GM18499 (cell line): ENCODE measurements at regions not wholly inside any gene's neighbourhood (a gene's known extent, or its start where the extent isn't known, plus 50 kb on each side); places are given as distances from the start of the nearest gene placed in this dataset.

Source experiments
- ATAC-seq: cut with Tn5 transposase; IDR thresholded peaks from one replicate; pipeline ENCODE4 v1.9.1; 2021; ENCODE audit warnings: moderate number of reproducible peaks; ENCODE audit not compliant: insufficient read depth, unreplicated experiment

DNA sequence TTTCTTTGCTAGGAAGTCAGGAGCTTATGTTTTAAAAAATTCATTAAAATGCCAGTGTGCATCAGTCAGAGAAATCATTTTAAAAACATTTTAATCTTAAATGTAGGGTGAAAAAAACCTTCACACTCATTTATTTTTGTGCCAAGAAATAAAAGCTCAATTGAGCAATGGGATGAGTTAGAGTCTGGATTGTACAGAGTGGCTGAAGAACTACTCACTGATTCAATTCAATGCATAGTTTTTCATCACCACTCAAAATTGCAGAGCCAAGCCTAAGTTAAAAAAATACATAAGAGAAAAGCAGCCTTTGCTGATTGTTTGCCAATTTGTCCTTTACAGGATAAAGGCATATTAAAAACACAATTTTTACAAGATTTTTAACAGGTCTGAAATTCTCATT lies 168.2 kb upstream of the DMRTA1 start:
- no peak for ATAC-seq

DNA sequence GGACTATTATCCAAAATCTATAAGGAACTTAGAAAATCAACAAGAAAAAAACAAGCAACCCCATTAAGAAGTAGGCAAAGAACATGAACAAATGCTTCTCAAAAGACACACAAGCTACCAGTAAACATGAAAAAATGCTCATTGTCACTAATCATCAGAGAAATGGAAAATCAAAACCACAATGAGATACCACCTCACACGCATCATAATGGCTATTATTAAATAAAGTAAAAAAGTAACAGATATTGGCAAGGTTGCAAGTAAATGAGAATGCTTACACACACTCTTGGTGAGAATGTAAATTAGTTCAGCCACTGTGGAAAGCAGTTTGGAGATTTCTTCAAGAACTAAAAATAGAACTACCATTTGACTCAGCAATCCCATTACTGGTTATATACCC lies 167.0 kb upstream of the DMRTA1 start:
- no peak for ATAC-seq

DNA sequence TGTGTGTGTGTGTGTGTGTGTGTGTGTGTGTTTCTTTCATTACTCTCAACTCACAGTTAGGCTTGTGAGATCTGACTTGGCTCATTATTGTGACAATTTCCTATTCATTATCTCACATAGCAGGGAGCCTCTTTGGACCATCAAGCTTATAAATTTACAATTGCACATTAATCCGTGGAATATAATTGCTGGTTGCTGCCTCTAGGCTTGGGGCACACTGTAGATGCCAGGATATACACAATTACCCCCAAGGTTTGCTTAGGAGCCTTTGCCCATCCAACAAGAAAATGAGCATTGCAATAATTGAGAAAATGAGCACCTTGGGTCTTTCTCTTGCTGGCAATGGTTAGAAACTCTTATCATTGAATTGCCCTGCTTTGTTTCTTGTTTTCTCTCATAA lies 161.6 kb upstream of the DMRTA1 start:
- ATAC-seq = no peak

DNA sequence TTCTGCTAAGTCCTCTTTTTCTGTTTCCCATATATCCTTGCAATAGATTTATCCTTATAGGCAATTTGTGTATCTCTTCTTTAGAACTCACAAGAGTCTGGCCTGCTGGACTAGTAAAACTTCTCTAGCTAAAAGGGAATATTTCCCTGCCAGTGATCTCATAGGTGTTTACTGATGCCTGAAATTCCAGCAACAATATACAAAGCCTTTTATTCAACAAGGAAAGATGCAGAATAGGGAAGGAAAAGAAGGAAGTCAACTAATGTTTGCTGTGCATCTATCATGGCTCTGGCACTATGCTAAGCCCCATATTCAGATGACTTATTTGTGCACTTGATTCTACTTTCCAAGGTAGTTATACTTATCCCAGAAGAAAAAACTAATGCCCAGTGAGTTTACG lies 160.0 kb upstream of the DMRTA1 start:
- no peak for ATAC-seq

DNA sequence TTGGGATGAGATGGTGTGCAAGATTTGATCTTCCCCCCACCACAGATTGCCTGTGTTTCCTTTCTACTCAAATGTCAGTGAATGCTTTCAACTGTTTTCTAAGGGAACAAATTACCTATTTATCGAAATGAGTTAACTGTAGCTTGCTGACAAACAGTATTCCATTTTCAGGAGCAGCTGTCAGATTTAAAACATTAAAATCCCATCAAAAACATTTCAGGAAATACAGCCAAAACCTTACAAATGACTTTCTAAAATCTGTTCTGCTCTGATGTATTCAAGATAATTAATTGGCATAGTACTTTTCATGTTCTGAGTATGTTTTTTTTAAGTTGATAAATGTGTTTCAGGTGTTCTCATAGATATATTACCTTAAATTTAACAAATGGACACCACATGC lies 158.0 kb upstream of the DMRTA1 start:
- no peak for ATAC-seq

DNA sequence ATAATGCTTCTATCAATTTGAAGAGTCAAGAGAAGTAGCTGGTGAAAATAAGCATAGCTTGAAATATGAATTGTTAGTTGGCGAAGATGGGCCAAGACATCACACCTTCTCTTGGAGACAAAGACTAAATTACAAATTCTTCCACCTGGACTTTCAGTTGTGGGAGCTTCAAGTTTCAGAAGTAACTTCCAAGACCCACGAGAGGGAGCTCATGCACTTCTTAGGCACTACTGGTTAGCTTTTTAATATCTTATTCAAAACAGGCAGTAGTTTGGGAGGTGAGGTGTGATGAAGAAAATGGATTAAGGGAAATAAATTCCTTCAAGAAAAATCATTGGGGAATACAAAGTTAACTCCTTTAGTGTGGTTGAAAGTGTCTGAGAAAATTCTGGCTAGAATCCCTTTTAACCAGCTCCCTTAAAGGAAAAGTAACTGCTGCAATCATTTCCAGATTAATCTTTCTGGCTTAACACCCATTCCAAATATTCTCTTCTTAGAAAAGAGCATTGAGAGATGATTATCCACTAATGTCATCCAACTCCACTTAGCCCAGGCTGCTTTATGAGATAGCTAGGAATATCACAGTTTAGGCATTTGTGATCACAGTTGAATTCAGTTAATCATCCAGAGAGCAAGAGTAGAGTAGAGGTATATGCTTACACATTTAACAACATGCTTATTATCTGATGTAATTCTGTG lies 139.5 kb upstream of the DMRTA1 start:
- no peak for ATAC-seq

DNA sequence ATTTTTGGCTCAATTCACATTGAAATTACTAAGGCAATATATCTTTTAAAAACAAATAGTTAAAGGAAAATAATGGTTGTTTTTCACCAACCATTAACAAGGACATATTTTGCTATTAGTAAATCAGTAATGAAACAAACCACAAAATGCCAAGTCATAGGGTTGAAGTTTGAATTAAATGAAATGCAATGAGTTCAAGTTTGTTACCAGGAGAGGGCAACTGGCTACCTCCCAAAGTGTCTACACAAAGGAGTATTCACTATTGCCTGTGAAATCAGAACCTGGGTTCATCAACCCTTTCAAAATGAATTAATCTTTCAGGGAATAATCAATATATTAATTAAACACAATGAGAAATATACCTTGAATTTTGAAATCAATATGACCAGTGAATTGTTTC lies 138.4 kb upstream of the DMRTA1 start:
- ATAC-seq = no peak

DNA sequence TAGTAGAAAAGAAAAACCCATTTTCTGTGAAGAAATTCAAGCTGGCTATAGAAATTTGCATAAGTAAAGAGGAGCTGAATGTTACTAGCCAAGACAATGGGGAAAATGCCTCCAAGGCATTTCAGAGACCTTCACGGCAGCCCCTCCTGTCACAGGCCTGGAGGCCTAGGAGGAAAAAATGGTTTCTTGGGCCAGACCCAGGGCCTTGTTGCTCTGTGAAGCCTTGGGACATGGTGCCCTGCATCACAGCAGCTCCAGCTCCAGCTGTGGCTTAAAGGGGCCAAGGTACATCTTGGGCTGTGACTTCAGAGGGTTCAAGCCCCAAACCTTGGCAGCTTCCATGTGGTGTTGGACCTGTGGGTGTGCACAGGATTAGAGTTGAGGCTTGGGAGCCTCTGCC lies 130.0 kb upstream of the DMRTA1 start:
- ATAC-seq = no peak

DNA sequence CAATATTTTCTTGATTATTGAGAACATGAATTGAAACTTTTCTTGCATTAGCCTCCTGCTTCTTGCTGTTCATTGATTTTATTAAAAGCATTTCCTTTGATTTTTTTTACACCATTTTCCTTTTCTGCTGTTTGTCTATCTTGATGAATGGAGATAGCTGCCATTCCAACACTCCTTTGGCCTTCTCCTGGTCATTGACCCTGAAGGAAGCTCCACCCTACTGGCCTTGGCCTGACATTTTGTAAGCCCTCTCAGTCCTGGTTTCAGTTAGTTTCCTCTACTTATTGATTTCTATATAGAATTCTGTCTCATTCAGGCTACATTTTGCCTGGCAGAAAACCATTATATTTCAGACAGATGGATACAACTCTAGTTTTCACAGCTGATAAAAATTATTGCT lies 115.1 kb upstream of the DMRTA1 start:
- no peak for ATAC-seq

DNA sequence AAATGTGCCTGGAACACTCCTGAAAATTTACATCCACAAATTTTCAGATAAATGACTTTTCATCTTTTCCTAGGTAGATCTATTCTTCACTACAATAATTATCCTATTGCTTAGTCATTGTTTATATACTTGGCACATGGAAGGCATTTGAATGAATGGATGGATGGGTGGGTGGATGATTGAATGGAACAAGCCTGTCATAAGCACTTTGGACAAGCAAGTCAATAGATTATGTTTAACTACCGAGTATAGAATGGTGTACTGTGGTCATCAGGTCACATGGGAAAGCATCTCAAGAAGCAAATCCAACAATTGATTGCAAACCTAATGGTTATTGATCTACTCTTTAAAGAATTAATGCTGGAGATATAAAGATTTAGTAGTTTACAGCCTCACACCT lies 114.4 kb upstream of the DMRTA1 start:
- no peak for ATAC-seq

DNA sequence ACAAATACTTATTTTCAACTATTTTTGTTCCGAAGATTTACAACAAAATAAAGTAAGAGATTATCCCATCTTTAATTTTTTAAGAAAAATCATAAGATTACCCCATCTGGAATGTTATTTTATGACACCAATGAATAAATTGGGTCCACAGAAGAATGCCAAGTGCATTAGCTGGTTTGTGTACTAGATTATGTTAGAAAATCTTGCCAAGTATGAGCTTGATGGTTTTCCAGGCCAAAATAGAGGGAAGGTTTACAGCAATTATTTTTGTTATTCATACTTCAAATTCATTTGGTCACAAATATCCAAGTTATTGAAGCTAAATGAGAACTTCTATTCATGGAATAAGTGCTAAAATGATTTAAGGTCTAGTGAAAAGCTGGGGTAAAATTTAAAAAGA lies 109.4 kb upstream of the DMRTA1 start:
- ATAC-seq = no peak

DNA sequence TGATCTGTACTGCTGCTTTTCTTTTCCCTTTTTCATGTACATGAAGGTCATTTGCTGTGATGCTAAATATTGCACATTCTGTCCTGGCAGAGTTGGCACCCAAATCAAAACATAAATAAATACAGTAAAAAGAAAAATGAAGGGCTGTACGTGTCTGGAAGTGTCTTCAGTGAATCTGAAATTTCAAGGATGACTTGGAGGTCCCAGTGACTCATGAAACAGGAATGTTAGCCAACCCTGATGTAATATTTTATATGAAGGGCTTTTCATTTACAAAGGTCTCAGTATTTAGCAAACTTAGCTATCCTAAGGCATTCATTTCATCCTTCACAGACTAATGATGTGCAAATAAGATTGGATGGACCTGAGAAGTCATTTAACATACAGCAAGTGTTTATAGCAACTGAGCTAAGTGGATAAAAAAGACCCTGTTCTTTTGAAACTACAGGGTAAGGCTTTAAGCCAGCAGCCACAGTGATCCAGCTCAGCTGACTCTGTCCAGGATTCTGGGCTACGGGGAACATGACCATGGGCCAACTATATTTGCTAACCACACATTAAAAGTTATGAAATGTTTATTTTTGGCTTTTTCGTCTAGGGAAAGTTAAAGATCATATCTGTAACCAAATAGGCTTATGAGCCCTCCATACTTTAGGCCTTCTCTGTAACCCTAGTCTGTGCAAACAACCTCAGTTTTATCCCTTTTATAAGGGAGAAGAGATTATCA lies 104.0 kb upstream of the DMRTA1 start:
- ATAC-seq = no peak

DNA sequence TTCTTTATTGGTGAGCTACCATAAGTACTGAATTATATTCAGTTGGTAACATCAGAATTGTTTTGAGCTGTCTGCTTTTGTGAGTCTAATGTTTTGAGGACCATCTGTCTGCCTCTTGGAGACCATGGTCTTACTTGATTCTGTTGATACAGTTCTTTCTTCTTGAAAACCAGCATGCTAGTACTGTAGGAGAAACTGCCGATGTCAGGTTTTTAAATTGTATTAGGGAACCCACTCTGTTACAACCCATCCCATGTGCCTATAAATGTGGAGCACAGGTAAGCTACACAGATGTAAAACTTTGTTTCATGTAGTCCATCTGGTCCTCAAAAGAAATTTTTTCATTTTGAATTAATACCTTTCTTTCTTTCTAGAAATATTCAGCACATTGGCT lies 103.4 kb upstream of the DMRTA1 start:
- no peak for ATAC-seq

DNA sequence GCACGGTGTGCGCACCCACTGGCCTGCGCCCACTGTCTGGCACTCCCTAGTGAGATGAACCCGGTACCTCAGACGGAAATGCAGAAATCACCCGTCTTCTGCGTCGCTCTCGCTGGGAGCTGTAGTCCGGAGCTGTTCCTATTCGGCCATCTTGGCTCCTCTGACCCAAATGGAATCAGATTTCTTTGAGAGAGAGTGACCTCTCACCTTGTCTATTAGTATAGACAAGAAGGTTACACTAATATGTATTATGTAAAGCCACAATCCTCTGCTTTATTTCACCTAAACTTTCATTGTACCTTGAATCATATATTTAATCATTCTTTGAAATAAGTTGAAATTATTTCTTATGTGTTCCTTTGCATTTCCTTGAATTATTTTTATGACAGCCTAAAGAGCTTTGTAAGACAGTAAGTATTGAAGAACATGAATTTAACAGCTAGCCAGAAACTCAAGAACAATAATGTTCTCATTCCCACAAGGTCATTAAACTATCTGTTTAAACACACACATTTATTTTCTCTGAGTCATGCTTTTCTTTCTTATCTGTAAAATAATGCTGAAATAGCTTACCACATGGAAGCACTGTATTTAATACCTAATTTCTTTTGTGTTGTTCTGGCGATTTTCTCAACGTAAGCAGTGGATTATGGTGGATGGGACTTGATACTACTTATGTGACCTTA lies 91.8 kb upstream of the DMRTA1 start:
- no peak for ATAC-seq

DNA sequence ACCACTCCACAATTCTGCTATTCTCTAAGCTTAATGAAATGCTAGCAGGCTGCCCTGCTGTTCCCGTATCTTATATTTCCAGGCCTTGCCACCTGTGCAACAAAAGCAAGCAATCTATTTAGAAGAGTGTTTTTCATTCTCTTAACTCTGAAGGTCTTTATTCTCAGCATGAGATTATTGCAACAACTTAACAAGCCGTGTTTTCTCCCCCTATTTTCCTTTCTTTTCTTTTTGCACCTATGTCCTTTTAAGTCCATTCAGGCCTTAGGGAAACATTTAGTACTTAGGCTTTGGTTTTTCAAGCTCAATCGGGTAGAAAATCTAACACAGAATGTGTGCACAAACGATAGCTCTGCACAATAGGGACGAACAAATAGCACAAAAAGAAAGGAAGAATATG lies 89.6 kb upstream of the DMRTA1 start:
- ATAC-seq = no peak

DNA sequence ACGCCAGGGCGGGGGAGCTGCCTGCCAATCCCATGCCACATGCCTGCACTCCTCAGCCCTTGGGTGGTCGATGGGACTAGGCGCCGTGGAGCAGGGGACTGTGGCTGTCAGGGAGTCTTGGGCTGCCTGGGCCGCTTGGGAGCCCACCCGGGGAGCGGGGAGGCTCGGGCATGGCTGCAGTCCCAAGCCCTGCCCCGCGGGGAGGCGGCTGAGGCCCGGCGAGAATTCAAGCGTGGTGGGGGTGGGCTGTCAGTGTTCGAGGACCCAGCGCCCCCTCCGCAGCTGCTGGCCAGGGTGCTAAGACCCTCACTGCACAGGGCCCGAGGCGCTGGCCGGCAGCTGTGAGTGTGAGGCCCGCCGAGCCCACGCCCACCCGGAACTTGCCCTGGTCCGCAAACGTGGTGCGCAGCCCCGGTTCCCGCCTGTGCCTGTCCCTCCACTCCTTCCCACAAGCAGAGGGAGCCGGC lies 83.2 kb upstream of the DMRTA1 start:
- ATAC-seq = no peak

DNA sequence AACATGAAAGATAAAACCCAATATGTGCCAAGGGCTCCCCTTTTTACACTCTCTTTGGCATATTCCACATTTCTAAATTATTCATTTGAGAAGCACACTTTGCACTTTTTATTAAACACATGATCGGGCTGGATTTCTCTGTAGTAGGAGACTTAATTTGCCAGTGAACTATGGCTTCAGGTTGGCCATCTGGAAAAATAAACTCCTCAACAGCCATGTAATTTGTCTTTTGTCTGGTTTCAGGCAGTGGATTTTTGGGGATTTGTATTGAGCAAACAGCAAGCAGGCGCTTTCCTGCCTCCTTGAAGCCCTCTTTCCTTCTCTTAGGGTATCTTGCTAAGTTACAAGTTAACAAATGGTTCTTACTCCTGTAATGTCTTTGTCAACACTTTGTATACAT lies 73.0 kb upstream of the DMRTA1 start:
- ATAC-seq = no peak

DNA sequence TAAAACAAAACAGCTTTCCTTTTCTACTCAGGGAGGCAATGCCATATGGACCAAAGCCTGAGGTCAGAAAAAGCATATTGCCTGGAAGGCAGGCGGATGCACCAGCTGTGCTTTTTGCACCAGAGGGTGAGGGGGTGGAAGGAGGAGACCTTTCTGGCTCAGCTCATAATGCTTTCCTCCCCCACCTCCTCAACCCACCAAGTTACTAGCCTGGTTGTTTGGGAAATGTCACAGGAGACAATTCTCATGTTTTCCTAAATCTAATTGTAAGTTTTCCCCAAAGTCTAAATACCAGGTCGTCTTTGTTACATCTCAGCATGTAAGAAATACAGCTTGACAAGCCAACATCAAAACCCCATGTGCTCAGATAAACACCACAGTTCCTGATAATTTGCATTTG lies 72.6 kb upstream of the DMRTA1 start:
- ATAC-seq = no peak

DNA sequence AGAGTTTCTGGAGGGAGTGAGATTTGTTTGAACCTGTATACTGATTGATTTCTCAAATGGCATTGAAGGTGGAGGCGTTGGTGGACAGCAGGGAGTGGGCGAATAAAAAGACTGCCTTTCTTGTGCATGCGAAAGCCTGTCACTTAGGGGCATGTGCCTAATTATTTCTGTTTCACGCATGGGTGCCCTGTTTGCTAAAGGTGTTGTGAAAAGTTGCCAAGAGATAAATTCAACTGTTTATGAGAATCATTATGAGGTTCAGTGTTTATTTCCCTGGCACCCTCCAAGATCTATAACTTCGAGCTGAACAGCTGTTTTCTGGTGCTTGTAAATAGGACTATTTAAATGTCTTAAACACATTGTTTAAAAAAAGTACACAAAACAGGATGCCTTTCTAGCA lies 67.4 kb upstream of the DMRTA1 start:
- ATAC-seq = no peak

DNA sequence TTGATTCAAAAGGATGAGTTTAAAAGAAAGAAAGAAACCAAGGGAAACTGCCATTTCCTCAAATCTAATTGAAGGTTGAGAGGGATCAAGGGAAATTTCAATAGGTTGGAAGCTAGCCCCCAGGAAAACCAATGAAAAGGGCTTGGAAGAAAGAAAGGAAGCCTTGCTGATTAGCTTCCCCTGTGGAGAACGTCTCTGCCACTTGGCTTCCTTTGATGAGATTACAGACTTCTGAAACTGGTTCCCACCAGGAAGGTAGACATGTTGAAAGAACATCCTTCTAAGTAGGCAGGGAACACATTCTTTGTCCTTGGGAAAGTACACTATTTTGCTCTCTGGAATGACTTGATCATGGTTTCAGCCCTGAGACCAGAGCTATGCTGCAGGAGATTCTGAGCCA lies 65.5 kb upstream of the DMRTA1 start:
- no peak for ATAC-seq

DNA sequence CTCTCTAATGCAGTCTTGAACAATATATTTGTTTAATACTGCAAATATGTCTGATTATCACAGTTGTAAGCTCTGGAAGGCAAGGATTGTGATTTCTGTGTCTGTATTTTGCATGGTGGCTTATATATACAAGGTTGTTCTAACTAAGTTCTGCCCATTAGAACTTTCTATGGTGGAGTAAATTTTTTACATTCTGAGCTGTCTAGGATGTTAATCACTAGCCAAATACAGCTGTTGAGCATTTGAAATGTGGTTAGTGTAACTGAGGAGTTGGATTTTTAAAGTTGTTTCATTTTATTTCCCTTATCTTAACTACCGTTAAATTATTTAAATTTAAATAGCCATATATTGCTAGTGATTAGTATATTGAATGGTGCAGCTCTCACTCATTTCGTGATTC lies 64.3 kb upstream of the DMRTA1 start:
- ATAC-seq = no peak

DNA sequence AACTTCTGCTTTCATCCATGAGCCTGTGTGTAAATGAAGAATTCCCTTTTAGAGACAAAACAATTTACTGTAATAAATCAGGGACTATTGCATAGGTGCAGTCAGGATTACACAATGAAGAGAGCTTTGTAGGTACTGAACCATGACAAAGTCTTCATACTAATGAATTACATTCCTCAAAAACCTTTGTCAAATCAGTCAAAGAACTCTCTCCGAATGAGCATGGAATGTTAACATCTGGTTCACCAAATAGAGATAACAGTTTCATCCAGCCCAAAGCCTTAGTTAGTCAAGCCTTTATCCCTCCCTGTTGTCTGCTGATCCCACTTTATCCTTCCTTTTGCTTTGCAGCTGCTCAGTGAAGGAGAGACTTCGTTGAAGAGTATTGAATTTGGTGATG lies 62.9 kb upstream of the DMRTA1 start:
- ATAC-seq = no peak
